Transverse colon (tissue), 3 donors: ENCODE measurements at regions not wholly inside any gene's neighbourhood (a gene's known extent, or its start where the extent isn't known, plus 50 kb on each side); places are given as distances from the start of the nearest gene placed in this dataset.

Experiments used
- POLR2A ChIP-seq: fragments of 450-650 bp; IDR thresholded peaks from one replicate; pipeline ENCODE4 v1.6.1; 2016; ENCODE audit warnings: antibody characterized with exemption, mild to moderate bottlenecking, moderate library complexity
- TF ChIP-seq, protein P1 (sequence below), 5 experiments: fragments of 200-600 bp in 3 of 5; fragments of 450-650 bp in 2 of 5; sonication (generic) in 3 of 5; IDR thresholded peaks; 1 replicate in 2 of 5; 2 replicates in 3 of 5; pipeline ENCODE4 v1.5.1; 2016 to 2017; ENCODE audit warnings: antibody characterized with exemption in 5 of 5, inconsistent platforms in 3 of 5, mild to moderate bottlenecking in 2 of 5, moderate library complexity in 1 of 5

GRCh38 chr5:158470764-158471534 is 612.0 kb upstream of the CLINT1 start:
- TF ChIP-seq POLR2A: no peak
- TF ChIP-seq, protein P1, sequence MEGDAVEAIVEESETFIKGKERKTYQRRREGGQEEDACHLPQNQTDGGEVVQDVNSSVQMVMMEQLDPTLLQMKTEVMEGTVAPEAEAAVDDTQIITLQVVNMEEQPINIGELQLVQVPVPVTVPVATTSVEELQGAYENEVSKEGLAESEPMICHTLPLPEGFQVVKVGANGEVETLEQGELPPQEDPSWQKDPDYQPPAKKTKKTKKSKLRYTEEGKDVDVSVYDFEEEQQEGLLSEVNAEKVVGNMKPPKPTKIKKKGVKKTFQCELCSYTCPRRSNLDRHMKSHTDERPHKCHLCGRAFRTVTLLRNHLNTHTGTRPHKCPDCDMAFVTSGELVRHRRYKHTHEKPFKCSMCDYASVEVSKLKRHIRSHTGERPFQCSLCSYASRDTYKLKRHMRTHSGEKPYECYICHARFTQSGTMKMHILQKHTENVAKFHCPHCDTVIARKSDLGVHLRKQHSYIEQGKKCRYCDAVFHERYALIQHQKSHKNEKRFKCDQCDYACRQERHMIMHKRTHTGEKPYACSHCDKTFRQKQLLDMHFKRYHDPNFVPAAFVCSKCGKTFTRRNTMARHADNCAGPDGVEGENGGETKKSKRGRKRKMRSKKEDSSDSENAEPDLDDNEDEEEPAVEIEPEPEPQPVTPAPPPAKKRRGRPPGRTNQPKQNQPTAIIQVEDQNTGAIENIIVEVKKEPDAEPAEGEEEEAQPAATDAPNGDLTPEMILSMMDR (IDR thresholded peaks at IDR 0.05): no peak
